ENCODE measurements at regions not wholly inside any gene's neighbourhood (a gene's known extent, or its start where the extent isn't known, plus 50 kb on each side); places are given as distances from the start of the nearest gene placed in this dataset.

- Histone ChIP-seq H3K36me3 (no peaks in the 10 kb centered on the region), H3K4me1 (no peaks in the 10 kb centered on the region), H3K27me3 (no peaks in the 10 kb centered on the region), H3K27ac (no peak overlapping the region), H3K9me3 (no peaks in the 10 kb centered on the region), H3K4me3 (no peak overlapping the region)
- ATAC-seq (no peak), DNase-seq (no peak)
- intact Hi-C loops (cut with DNase I), result no loop called here
- no peak for TF ChIP-seq CTCF (IDR thresholded peaks at IDR 0.05)
- 65 to 69% methylated on average over 2 of the region's 2 CpGs for WGBS, 2 donors
These were observed 912.6 kb downstream of the TTLL7 start for GRCh38 chr1:83086346-83086745.

DNA sequence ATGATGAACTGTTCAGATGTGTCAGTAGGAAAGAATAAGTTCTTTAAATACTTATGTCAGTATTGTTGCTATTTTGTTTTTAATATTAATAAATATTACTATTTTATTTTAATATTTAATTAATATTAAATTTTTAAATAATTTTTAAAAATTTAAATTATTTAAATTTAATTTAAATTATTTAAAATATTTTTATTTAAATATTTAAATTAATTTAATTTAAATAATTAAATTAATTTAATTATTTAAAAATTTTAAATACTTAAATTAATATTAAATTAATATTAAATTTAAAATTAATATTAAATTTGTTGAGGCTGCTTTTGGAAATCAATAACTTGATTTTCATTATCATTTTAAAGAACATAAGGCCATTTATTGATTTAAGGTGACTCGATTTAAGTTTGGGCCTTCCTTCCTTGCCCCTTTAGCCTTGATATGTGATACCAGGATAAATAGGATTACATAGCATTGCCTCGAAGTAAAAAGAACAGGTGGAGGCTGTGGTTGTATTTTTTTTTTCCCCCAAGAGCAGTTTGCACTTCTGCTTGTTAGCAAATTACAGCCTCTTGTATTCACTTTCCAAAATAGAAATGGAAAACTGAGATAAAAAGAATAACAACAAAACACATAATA, 915.2 kb downstream of the TTLL7 start:
- TF ChIP-seq CTCF (IDR thresholded peaks at IDR 0.05), result no peak
- Histone ChIP-seq H3K4me3 (no peak overlapping the region), H3K27me3 (no peaks in the 10 kb centered on the region), H3K9me3 (peaks cover 0 to 3% (median 0%) of the 10 kb centered on the region in 11 donors), H3K36me3 (no peaks in the 10 kb centered on the region), H3K4me1 (no peaks in the 10 kb centered on the region), H3K27ac (no peak overlapping the region)
- ATAC-seq (no peak), DNase-seq (no peak)
- intact Hi-C loops (cut with DNase I), result no loop called here
- WGBS, 2 donors, result 94 to 99% methylated on average over 2 of the region's 2 CpGs

- Histone ChIP-seq H3K9me3 (peaks cover 0 to 3% (median 0%) of the 10 kb centered on the region in 11 donors), H3K27ac (no peak overlapping the region), H3K36me3 (no peaks in the 10 kb centered on the region), H3K4me3 (no peak overlapping the region), H3K27me3 (no peaks in the 10 kb centered on the region), H3K4me1 (no peaks in the 10 kb centered on the region)
- WGBS, 2 donors, result 65 to 67% methylated on average over 2 of the region's 2 CpGs
- intact Hi-C loops (cut with DNase I), result no loop called here
- ATAC-seq (no peak), DNase-seq (no peak)
- no peak for TF ChIP-seq CTCF (IDR thresholded peaks at IDR 0.05)
These were observed 921.5 kb downstream of the TTLL7 start for GRCh38 chr1:83077411-83077810.

DNA sequence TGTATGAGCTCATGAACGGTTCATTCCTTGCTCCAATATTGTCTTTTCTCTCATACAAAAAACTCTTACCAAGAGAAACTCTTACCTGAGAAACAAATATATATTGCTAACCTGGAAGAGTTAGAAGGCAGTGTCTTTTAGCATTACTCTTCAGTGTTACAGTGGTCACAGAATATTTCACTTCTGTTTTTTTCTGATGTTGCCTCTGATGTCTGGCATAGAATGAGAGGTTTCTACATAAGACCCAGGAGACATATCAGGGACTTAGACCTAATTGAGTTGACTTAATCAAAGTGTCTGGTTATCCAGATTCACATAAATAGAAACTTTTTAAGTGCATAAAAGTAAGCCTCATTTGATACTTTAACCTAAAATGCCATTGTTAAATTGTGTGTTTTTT, 923.8 kb downstream of the TTLL7 start:
- ATAC-seq, result no peak
- WGBS, 2 donors, result 97 to 98% methylated on average over 1 of the region's 1 CpG
- Histone ChIP-seq H3K9me3 (no peaks in the 10 kb centered on the region), H3K27me3 (no peaks in the 10 kb centered on the region), H3K27ac (no peak overlapping the region), H3K4me1 (no peaks in the 10 kb centered on the region), H3K36me3 (no peaks in the 10 kb centered on the region), H3K4me3 (no peak overlapping the region)
- no peak for TF ChIP-seq CTCF (IDR thresholded peaks at IDR 0.05)
- intact Hi-C loops (cut with DNase I), result no loop called here
- no peak for DNase-seq
